PC-3 (cell line): ENCODE measurements at regions not wholly inside any gene's neighbourhood (a gene's known extent, or its start where the extent isn't known, plus 50 kb on each side); places are given as distances from the start of the nearest gene placed in this dataset.

Experiments used
- EZH2 ChIP-seq: fragments of 300-600 bp; sonication (generic); IDR thresholded peaks from one replicate; pipeline ENCODE4 v1.6.1; 2017; ENCODE audit warnings: antibody characterized with exemption, mild to moderate bottlenecking, low read length; ENCODE audit not compliant: unreplicated experiment
- EZH2phosphoT487 ChIP-seq: fragments of 300-600 bp; sonication (generic); IDR thresholded peaks from 2 replicates; pipeline ENCODE4 v1.6.1; 2018; ENCODE audit warnings: mild to moderate bottlenecking, antibody characterized with exemption, low read length, borderline replicate concordance
- TF ChIP-seq, protein P1 (sequence below): fragments of 300-600 bp; sonication (generic); conservative IDR thresholded peaks from 2 replicates; pipeline ENCODE4 v1.5.1; 2017; ENCODE audit warnings: antibody characterized with exemption, low read depth, mild to moderate bottlenecking, low read length

DNA sequence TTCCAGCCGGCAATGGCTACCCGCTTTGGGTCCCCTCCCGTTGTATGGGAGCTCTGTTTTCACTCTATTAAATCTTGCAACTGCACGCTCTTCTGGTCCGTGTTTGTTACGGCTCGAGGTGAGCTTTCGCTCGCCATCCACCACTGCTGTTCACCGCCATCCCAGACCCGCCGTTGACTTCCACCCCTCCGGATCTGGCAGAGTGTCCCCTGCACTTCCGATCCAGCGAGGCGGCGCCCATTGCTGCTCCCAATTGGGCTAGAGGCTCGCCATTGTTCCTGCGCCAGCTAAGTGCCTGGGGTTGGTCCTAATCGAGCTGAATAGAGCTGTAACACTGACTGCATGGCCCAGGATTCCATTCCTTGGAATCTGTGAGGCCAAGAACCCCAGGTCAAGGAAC lies 359.9 kb downstream of the CTTN start:
- TF ChIP-seq, protein P1, sequence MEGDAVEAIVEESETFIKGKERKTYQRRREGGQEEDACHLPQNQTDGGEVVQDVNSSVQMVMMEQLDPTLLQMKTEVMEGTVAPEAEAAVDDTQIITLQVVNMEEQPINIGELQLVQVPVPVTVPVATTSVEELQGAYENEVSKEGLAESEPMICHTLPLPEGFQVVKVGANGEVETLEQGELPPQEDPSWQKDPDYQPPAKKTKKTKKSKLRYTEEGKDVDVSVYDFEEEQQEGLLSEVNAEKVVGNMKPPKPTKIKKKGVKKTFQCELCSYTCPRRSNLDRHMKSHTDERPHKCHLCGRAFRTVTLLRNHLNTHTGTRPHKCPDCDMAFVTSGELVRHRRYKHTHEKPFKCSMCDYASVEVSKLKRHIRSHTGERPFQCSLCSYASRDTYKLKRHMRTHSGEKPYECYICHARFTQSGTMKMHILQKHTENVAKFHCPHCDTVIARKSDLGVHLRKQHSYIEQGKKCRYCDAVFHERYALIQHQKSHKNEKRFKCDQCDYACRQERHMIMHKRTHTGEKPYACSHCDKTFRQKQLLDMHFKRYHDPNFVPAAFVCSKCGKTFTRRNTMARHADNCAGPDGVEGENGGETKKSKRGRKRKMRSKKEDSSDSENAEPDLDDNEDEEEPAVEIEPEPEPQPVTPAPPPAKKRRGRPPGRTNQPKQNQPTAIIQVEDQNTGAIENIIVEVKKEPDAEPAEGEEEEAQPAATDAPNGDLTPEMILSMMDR: no peak
- no peak for TF ChIP-seq EZH2
- TF ChIP-seq EZH2phosphoT487: no peak
